GM19238 (cell line): ENCODE measurements at regions not wholly inside any gene's neighbourhood (a gene's known extent, or its start where the extent isn't known, plus 50 kb on each side); places are given as distances from the start of the nearest gene placed in this dataset.
"Not testable (repeated sequence)": the region's sequence is repeated elsewhere in the genome, so short reads cannot be mapped to it uniquely, and the experiment has no call there.

Source experiments
- DNase-seq: peaks from one replicate; pipeline ENCODE4 v3.0.0; 2011; ENCODE audit warnings: low spot score; ENCODE audit not compliant: insufficient read length

DNA sequence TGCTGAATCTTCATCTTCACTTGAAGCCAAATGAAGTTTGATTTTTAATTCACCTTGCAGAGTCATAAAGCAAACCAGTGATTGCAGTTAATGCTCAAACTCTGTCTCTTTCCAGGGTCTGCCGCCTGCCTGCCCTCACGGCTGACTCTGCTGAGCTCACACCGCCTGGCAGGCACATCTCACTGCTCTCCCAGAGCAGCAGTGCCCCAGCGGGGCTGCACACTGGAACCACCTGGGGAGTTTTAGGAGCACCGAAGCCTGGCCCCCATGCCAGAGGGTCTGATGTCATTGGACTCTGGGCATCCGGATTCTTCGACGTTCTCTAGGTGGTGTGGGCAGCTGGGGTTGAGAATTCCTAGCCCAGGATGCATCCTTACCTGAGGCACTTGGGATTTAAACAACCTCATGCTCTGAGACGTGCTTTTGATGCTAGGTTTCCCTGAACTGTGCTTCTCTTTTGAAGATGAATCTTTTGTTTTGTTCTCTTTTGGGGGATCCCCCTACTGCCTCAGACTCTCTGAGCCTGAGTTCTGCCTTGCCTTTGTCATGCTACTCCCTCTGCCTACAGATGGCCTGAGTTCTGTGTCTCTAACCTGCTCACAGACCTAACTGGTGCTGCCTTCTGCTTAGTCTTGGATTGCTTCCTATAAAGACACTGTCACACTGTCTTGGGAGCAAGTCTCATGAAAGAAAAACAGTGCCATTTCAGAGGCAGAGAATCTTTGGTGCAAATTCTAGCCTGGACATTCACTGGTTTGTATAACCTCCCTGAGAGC, 438.1 kb upstream of the CCL2 start:
- DNase-seq = no peak

- DNase-seq = no peak
These were observed 435.5 kb upstream of the CCL2 start for GRCh38 chr17:33819539-33819938.

- no peak for DNase-seq
These were observed 422.8 kb upstream of the CCL2 start for GRCh38 chr17:33832262-33832661.

DNA sequence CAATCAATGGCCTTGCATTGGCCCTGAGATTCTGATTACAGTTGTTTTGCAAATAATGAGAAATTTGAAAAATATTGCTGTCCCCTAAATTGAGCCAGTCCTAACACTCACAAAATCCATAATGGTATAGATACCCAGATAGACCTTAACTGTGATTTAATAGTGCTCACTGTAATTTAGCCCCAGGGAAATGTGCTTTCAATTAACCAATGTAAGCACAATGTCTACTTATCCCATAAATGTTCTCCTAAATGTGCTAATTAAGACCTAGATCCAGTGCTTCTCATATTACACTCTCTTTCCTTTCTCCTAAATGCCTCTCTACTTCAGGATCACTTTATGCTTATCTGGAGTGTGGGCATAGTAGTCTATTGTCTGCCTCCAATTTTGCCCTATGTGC, 417.8 kb upstream of the CCL2 start:
- no peak for DNase-seq

DNA sequence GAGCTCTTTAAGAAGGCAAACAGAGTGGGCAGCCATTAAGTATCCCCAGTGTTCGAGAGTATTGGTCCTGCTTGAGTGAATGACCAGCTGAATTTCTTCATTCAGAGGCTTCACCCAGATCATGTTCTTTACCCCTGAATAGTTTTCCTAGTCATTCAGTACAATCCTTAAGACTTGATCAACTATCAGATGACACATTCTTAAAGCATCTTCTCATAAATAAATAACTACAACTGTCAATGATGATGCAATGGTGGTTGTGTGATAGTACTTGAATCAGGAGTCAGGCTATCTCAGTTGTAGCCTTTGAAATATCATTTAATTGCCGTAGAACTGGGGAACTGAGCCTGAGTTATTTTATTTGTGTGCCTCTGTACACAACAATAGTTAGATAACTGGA, 416.8 kb upstream of the CCL2 start:
- DNase-seq = no peak

DNA sequence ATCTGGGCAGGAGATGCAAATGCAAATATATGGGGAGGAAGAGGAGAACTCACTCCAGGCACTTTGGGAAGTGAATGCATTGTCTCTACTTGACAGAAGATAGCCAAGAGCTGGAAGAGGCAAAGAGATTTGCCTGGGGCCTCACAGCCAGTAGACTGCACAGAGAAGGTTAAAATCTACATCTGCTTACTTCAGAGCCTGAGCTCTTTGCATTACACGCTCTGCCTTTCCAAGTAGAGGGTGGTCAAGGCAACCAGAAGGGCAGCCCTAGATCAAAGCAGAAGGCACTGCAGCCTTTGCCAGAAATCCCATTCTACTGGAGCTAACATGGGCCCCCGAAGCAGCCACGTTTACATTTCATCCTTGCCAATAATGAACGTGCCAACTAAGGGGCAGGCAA, 407.2 kb upstream of the CCL2 start:
- DNase-seq = no peak

- DNase-seq = no peak
These were observed 406.7 kb upstream of the CCL2 start for GRCh38 chr17:33848433-33848832.

DNA sequence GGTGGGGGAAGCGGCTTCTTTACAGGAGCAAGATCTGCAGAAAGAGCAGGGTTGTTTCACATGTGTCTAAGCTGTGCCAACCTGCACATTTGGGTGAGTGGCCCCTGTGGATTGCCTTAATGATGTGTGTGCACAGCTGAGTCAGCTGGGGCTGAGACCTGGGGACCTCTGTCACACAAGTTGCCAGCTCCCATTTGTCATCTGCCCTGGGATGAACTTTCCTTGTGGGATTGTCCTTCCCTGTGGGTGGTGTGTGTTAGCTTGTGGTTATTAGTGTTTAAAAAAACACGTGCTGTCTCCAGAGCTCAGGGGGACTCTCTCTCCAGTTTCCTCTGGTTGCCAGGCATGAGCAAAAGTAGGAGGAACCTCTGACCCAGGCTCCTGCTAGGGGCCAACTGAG, 400.5 kb upstream of the CCL2 start:
- DNase-seq = no peak

GRCh38 chr17:33858121-33858520, 397.0 kb upstream of the CCL2 start:
- DNase-seq = no peak

- DNase-seq = no peak
These were observed 396.4 kb upstream of the CCL2 start for GRCh38 chr17:33858682-33859081.

GRCh38 chr17:33862772-33863602, 392.1 kb upstream of the CCL2 start:
- no peak for DNase-seq

- no peak for DNase-seq
These were observed 390.3 kb upstream of the CCL2 start for GRCh38 chr17:33864758-33865229.

DNA sequence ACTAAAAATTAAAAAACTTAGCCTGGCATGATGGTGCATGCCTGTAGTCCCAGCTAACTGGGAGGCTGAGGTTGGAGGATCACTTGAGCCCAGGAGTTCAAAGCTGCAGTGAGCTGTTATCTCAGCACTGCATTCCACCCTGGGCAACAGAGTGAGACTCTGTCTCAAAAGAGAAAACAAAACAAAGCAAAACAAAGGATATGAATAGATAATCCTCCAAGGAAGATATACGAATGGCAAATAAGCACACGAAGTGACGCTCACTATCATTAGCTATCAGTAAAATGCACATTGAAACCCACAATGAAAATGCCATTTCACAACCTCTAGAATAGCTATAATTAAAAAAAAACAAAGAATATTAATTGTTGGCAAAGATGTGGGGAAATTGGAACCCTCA, 386.2 kb upstream of the CCL2 start:
- DNase-seq = no peak

DNA sequence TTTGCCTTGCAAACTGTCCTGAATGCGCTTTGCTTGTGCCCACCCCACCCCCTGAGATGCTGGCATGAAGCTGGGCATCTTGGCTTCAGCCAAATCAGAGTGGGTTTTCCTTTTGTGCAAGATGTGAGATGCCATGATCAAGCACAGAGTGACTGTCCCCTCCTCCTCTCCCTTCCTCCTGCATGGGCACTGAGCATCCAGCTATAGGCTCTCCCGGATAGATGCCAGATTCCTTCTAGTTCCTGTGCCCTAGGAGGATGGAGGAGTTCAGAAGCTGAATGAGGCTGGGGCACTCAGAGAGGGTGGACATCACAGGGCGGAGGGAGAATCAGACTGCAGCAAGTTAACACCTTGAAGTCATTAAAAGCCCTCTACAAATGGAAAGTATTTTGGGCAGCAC, 384.1 kb upstream of the CCL2 start:
- no peak for DNase-seq

- no peak for DNase-seq
These were observed 383.2 kb upstream of the CCL2 start for GRCh38 chr17:33871720-33872540.

GRCh38 chr17:33873201-33873617, 381.9 kb upstream of the CCL2 start:
- no peak for DNase-seq

DNA sequence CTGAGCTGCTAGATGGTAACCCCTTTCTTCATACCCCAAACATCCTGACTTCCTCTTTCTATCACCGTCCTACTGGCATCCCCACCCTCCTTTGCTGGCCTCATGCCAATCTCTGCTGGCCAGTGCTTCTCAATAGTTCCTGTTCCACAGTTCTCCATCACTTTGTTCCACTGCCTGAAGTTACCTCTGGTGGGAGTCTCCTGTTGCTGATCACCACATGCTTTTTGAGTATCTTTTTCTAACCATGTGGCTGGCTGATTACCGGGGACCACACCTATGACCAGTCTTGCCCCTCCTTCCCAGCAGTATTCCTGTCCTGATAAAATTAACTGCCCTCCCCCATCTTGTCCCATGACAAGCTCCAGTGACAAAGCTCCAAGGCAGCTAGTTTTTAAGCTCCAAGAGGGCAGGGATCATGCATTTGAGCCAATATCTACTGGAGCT, 380.4 kb upstream of the CCL2 start:
- no peak for DNase-seq

DNA sequence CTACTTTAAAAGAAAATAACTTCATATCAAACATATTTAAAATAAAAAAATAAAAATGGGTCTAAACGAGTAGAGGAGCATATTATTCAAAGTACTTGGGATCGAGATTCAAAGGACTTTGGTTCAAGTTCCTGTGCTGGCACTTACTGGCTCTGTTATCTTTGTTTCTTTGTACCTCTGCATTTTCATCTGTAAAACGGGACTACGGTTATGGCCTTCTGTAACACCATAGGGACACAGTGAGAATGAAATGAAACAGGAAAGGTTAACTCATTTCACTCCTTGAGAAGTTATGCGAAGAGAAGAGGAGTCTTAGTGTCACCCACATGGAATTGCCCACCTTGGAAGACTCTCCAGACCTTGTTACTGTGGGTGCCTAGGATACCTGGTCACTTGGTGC, 379.1 kb upstream of the CCL2 start:
- no peak for DNase-seq

DNA sequence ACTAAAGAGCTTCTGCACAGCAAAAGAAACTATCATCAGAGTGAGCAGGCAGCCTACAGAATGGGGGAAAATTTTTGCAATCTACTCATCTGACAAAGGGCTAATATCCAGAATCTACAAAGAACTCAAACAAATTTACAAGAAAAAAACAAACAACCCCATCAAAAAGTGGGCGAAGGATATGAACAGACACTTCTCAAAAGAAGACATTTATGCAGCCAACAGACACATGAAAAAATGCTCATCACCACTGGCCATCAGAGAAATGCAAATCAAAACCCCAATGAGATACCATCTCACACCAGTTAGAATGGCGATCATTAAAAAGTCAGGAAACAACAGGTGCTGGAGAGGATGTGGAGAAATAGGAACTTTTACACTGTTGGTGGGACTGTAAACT, 372.8 kb upstream of the CCL2 start:
- DNase-seq = not testable (repeated sequence)

- not testable (repeated sequence) for DNase-seq
These were observed 372.4 kb upstream of the CCL2 start for GRCh38 chr17:33882677-33883076.

DNA sequence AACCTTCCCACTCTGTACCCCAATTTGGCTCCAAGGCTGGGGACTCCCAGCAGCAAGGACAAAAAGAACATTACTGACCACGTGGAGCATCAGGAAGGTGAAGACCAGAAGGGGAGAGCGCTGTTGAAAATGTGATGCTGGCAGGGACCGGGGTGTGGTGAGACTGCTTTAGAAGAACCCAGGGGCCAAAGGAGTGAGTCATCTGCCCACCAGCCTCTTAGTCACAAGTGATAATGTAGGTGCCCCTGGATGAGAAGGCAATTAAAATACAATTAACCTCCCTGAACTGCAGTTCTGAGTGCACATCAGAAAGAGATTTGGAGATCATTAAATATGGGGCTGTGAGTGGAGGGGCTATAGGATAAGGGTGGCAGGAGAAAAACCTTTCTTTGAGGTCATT, 366.6 kb upstream of the CCL2 start:
- no peak for DNase-seq

DNA sequence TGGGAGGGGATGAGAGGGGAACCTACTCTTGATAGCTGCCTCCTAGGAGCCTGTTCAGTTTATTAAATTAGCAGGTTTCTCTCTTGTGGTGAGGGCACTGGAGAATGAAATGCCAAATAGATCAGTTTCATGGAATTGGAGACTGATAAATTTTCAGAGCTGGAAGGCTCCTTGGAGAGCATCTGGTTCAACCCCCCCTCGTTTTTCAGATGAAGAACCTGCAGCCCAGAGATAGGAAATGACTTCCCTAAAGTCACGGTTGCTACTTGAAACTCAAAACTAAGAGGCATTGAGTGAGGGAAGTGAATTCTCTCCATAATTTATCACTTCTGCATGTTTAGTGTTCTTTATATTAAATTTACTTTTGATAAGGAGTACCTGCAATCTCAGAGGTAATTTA, 366.0 kb upstream of the CCL2 start:
- DNase-seq = no peak
